CD1c-positive myeloid dendritic cell (primary cell): ENCODE measurements at regions not wholly inside any gene's neighbourhood (a gene's known extent, or its start where the extent isn't known, plus 50 kb on each side); places are given as distances from the start of the nearest gene placed in this dataset.
A peak's percentile ranks its signal among the peaks of the same experiment; 100 is the strongest.
"Not testable (repeated sequence)": the region's sequence is repeated elsewhere in the genome, so short reads cannot be mapped to it uniquely, and the experiment has no call there.

Experiments used
- DNase-seq: peaks from one replicate; pipeline ENCODE4 v3.0.0-alpha.2; 2016; ENCODE audit errors: extremely low spot score

DNA sequence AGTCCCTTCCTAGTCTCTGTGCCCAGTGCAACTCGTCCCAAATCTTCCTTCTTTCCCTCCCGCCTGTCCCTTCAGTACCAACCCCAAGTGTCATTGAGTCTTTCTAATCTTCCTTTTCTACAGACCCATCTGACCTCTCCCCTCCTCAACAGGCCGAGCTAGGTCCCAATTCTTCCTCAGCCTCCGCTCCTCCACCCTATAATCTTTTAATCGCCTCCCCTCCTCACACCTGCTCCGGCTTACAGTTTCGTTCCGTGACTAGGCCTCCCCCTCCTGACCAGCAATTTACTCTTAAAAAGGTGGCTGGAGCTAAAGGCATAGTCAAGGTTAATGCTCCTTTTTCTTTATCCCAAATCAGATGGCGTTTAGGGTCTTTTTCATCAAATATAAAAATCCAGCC, 123.1 kb upstream of the MAP2 start:
- DNase-seq, result not testable (repeated sequence)

DNA sequence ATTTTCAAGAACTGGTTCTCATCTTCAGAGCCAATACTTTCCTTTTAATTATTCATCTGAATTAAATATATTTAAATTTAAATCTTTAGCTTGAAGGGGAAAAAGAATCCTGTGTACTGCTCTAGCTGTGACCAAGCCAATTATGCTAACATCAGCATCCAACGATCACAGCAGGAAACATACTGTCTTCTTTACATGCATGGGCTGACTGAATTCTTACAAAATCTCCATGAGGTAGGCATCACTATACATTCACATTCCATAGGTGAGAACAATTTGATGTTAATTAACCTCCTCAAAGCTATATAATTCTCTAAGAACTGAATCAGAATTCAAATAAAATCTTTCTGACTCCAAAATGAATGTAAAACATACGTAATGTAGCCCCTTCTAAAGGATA, 118.8 kb upstream of the MAP2 start:
- no peak for DNase-seq

DNA sequence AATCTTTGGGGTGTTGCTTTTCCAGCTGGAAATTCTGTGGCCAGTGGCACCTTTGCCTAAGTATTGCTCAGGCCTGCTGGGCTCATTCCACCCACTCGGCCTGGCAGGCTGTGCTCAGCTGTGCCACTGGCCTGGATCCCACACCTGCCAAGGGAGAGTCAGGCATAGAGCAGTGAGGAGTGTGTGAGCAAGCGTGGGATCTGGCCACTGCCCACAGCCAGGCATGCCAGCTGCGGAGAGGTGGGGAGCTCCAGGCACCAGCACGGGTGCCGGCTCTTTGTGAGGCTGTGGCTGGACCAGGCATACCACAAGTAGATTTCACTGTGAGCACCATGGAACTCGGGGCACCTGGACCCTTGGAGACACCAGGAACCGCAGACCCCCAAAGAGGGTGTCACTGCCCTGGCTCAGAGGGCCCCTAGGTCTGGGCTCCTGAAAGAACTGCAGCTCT, 118.1 kb upstream of the MAP2 start:
- DNase-seq, result no peak

DNA sequence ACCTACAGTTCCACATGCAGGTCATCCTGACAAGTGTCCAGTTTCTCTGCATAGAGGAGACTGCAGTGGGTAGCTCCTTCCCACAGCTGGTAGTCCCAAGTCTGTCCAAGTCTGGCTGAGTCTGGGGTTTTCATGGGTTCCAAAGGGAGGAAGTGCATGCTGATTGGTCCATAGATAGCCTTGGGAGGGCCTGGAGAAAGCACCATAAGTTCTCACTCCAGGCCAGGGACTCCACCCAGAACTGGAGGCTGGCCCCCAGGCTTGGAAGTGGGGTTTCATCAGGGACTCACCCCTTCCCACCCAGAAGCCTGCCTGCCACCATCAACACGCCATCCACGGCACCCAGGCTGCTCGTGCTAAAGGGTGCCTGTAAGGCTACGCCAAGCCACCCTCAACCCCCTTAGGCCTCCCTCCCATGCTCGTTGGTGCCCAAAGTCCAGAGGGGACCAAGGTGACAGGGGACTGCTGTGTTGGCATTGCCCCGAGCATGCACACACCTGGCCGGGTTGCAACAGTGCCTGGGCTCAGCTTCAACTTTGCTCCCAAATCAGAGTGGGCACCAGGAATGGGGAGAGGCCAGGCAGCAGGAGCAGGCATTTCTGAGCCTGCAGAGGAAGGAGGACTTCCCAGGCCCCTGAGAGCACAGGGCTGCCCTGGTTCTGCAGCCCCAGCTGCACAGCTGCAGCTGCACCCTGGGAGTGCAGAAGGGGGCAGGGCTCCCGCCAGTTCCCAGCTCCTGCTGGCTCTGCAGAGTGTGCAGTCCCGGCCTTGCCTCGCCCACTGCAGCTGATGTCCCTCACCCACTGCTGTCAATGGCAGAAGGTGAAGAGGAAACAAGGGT, 116.5 kb upstream of the MAP2 start:
- no peak for DNase-seq

DNA sequence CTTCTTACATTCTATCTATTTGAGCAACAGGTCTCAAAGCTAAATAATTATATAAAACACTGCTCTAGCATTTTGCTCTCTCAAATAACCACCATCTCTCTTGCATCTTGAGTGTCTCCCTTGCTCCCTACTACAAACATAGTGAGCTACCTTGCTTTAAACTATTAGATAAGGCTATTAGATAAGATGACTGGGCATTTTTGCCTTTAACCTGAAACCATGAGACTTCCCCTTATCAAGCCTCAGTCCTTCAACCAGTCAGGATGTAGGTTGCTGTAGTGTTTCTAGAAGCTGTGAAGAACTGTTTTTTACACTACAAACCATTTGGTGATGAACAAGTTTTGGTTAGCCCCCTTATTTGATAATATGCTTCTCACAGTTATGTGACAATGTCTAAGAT, 115.4 kb upstream of the MAP2 start:
- no peak for DNase-seq

DNA sequence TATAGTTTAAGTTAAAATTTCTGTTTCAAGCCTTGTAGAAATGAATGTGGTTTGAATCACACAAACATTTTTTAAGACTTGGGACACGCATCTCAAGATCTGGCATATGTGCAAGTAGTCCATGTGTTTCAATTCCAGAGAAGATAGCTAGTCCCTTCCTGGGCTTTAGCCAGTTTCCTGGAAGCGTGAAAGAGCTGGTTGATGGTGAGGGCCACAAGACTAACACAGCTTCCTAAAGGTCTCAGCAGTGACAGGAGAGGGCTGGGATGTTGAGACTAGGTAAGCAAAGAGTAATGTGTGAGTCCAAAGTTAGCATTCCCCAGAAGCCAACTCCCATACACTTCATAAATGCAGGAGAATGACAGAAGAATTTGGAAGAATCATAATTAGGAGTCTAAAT, 111.9 kb upstream of the MAP2 start:
- no peak for DNase-seq

DNA sequence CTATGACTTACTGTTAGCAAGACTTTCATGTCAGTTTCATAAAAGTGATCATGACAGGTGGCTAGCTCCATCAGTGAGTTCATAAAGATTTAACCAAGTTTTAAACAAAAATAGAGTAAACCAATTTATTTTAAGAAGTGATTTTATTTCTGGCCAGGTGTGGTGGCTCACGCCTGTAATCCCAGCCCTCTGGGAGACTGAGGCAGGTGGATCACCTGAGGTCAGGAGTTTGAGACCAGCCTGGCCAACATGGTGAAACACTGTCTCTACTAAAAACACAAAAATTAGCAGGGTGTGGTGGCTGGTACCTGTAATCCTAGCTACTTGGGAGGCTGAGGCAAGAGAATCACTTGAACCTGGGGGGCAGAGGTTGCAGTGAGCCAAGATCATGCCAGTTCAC, 111.4 kb upstream of the MAP2 start:
- DNase-seq, result not testable (repeated sequence)

DNA sequence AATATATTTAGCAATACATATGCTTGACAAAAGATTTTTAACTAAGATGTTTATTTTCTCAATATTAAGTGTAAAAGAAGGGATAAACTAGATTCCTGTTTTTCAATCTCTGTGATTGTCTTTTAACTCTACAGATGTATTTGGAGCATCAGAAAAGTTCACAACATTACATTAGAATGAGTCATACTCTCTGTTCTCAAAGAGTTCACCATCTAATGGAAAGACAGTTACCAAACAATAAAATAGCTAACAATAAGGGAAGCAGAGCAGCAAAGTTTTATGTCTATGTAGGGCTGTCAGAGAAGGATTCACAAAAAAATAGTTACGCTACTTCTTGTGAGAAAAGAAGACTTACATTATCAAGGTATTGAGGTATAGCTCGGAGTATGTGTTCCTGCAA, 109.2 kb upstream of the MAP2 start:
- no peak for DNase-seq

DNA sequence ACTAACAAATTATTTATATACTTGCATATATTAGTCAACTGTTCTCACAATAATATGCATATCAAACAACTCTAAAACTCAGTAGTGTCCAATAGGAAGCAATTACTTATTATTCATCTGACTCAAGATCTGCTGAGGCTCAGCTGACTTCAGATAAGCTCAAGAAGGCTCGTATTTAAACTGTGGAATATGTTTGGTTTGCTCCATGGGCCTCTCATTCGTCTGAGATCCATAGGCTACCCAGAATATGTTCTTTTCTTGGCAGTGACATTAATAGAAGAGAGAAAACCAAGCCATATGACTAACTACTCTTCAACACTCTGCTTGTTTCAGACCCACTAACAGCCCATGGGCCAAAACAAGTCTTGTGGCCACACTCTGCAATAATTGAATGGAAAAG, 107.7 kb upstream of the MAP2 start:
- no peak for DNase-seq

DNA sequence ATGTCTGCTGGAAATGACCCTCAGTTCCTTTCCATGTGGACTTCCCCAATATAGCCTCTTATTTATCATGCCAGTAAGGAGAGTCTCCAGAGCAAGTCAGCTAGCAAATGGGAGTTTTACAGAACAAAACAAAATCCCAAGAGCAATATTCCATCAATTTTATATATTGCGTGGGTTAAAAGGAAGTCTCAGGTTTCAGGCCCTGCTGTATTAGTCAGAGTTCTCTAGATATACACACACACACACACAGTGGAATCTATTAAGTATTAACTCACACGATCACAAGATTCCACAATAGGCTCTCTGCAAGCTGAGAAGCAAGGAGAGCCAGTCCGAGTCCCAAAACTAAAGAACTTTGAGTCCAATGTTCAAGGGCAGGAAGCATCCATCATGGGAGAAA, 102.8 kb upstream of the MAP2 start:
- DNase-seq, result no peak

DNA sequence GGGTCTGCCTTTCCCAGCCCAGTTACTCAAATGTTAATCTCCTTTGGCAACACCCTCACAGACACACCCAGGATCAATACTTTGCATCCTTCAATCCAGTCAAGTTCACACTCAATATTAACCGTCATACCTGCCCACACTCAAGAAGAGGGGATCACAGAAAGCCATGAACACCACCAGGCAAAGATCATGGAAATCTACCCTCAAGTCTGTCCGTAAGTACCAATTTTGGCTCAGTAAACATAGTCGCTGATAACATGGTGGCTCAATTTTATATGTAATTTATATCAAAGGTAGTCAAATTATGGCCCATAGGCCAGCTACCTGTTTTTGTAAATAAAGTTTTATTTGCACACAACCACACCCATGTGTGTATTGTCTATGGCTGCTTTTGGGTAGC, 102.3 kb upstream of the MAP2 start:
- no peak for DNase-seq

DNA sequence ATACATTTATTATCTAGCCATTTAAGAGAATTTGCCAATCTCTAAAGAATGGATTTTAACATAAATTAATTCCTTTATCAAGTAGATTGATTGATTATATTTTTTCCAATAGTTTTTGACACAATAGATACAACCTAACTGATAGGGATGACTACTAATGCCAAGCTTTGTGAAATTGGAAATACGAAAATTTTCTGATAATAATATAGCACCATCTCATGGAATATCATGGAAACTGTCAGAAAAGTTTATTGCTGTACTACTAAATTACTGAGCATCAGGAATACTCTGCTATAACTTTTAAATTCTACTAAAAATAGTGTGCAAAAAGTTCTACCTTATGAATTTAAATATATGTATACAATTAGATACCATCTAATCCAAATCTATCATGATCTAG, 101.8 kb upstream of the MAP2 start:
- DNase-seq, result no peak

DNA sequence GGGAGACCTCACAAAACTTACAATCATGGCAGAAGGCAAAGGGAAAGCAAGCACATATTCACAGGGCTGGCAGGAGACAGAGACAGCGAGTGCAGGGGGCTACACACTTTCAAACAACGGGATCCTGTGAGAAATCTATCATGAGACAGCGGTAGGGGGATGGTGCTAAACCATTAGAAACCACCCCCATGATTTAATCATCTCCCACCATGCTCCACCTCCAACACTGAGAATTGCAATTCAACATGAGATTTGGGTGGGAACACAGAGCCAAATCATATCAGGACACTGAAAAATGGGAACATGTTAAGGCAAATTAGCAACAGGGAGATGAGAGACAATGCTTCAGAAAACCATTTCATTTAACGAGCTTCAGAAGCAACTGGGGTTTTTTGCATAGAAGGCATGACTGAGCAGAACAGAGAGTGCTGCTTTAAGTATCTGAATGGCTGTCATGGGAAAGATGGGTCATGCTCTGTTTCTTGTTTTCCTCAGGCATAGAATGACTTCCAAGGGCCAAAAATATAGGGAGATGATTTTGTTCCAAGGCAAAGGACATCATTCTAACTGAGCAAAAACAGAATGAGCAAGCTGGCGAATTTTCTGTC, 100.8 kb upstream of the MAP2 start:
- no peak for DNase-seq

DNA sequence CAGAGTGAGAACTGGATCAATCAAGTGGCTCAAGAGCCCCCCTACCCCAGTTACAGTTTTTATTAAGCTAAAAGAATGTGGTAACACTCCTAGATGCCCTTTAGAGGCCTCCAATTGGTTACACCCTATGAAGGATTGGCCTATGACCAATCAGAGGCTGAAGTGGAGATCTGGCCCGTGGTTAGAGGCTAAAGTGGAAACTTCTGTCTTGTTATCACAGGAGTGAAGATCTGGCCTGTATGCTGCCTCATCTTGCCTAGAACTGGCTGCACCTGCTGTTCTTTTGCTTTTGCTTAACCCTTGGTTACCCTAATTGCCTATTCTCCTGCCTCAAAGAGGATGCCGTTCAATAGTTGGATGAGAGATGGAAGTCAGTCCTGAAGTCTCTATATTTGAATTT, 100.1 kb upstream of the MAP2 start:
- DNase-seq, result no peak

DNA sequence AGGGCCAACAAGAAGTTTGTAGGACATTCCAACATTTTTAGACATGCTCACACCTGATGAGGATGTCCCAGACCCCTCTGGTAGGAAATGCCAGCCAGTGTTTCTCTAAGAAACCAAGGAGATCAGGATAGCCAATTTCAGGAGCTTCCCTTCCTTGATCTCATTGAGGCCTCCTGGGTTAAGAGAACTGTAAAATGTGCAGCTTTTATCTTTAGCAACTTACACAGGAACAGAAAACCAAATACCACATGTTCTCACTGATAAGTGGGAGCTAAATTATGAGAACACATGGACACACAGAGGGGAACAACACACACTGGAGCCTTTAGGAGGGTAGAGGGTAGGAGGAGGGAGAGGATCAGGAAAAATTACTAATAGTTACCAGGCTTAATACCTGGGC, 99.6 kb upstream of the MAP2 start:
- DNase-seq, result no peak

DNA sequence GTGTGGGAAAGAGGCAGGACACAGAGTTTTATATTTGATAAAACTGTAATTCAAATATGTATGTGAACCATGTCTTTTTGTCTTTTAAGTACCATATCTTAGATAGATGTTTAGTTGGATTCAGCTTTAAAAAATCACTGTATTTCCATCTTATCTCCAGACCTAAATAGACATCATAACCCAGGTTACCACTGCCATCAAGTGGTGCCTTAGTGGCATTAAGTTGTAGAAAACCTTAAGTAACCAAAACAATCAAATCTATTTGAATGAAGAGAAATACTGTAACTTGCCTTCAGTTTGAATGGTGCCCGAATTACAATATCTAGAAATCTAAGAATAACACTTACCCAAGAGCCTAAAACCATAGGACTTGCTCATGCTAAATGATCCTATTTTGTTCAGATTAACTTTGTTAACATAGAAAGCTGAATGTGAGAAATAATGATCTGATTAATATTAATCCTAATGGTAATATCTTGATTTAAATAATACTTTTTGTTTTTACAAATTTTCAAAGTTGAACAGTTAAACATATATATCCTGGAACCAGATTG, 92.5 kb upstream of the MAP2 start:
- DNase-seq, result peak; percentile 6

DNA sequence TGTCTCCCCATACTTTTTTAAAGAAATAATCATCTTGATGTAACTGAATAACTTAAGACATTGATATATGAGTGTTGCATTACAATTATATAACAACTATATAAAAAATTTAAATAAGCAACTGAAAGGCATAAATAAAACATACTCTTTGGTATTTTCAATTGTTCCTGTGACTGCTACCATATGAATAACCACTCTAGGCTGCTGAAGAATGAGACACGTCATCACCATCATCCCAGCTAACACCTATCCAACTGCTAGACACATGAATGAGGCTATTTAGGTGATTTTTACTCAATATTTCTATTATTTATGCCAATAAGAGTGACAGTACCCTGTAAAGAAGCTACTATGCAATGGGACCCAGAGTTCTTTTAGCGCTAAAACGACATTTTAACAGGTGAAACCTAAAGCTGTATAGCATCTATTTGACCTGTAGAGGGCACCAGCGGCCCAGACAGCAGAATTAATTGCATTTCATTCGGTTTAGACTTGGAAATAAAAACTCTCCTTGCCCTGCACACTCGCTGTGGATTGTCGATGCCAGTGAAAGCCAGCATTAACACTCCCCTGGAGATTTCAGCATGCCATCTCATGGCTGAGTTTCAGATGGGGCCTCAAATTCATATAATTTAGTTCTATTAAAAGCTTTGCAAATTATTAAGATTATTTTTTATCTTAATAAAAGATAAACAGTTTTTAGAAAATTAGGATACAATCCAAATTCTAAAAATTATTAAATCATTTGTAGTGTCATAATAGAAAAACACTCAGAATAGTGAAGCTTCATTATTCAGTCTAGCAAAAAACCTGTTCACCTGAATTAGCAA, 89.4 kb upstream of the MAP2 start:
- DNase-seq, result peak; percentile 69

DNA sequence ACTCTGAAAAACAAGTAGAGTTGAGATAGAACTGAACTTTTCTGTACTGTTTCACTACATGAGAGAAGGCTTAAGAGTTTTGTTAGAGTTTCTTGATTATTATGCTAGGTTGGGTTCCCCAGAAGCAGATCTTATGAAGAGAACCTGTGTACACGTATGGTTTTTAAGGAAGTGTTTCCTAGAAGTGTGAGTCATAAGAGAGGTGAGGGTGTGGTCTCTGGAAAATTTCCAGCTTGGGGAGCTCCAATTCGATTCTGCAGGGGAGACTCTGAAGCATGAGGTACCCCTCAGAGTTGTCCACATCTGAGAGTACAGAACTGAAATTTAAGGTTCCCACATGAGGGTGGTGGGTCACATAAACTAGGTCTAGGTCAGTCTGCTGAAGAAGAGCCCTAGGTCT, 83.3 kb upstream of the MAP2 start:
- DNase-seq, result no peak

DNA sequence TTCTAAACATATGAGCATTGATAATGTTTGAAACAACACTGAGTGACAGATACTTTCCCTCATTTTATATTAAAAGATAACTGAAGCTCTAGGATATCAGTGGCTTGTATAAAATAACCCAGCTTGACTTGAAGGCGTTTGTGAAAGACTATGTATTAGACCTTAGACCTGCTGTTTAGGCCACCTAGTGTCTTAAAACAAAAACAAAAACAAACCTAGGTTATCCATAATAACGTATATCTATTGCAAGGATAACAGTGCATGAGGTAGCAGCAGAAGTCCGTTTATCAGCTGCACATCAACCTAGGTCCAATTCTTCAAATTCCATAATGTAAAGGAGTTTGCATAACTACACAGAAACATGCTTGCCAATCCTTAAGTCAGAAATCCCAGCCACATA, 79.5 kb upstream of the MAP2 start:
- DNase-seq, result no peak

DNA sequence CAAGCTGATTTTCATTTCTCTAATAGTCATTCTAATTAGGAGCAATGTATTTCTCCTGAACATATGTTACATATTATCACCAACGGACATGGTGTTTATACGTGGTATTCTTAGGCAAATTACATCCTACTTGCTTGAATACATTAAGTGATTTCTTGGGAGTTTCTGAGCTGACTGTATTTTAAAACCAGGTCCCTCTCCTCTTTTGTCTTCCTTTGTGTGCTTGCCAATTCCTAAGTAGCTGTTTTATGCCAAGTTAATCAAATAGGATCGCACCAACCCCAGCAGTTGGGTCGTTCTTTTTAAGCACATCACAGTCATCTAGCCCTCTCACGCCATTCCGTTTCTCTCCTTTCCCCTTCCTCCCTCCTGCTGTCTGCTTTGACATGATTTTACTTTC, 75.4 kb upstream of the MAP2 start:
- no peak for DNase-seq

DNA sequence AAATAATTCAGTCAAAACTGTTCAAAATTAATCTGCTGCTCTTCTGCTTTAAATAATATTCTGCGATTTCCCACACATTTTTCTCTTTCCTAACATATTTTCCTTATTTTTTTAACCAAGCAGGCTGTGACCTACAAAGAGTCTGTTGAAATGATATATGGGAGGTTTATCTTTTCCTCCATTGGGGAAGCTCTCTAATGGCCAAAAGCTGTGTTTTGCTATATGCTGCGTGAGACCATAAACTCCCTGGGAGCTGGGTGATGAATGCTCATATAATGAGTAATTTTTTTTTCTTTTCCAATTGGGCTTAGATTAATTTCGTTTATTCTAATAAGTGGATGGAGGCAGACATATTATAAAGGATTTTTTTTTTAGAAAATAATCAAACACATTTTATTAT, 72.2 kb upstream of the MAP2 start:
- DNase-seq, result no peak

DNA sequence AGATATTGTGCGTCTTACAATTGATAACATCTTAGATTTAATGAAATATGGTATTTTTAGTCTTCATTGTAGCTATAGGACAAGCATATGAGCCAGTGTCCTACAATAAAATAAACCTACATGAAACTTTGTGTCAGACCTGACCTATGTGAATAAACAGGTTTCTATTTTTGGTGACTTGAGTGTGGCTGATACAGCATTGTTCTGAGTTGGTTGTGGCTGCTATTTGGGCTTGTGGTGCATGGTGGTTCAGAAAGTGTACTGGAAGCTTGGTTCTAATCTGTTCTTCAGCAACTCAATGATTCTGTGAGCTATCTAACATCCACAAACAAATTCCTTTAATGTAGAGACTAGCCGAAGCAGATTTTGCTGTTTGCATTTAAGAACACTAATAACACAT, 64.9 kb upstream of the MAP2 start:
- DNase-seq, result no peak
